Esophagus squamous epithelium (tissue), 4 donors: ENCODE measurements at regions not wholly inside any gene's neighbourhood (a gene's known extent, or its start where the extent isn't known, plus 50 kb on each side); places are given as distances from the start of the nearest gene placed in this dataset.

Source experiments
- POLR2A ChIP-seq, 4 donors: fragments of 450-650 bp; IDR thresholded peaks; one replicate each; pipeline ENCODE4 v1.6.1; 2017; ENCODE audit warnings: antibody characterized with exemption in 4 of 4, mild to moderate bottlenecking in 4 of 4, moderate library complexity in 3 of 4
- TF ChIP-seq, protein P1 (sequence below), 6 experiments: fragments of 450-650 bp in 4 of 6; fragments of 200-600 bp in 2 of 6; sonication (generic) in 2 of 6; IDR thresholded peaks; one replicate each; pipeline ENCODE4 v1.5.1; 2016 to 2019; ENCODE audit warnings: antibody characterized with exemption in 6 of 6, mild to moderate bottlenecking in 4 of 6, moderate library complexity in 4 of 6

DNA sequence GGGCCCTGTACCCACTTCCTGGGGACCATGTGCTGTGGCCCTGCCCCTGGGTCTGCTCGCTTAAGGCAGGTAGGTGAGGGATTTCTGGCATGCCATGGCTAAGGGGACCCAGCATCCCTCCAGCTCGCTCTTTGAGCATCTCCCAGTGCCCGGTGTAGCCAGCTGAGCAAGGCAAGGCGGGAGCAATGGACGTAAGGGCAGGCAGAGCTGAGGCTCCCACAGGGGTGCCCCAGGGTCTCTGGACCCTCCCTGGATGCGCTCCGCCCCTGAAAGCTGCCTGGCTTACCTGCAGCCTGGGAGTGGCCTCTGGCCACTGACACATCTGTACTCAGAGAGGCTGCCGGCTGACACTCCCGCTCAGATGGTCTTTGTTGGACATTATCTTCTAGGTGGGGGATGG, 189.9 kb downstream of the IRF8 start:
- no peak for TF ChIP-seq POLR2A (IDR thresholded peaks at IDR 0.05)
- TF ChIP-seq, protein P1, sequence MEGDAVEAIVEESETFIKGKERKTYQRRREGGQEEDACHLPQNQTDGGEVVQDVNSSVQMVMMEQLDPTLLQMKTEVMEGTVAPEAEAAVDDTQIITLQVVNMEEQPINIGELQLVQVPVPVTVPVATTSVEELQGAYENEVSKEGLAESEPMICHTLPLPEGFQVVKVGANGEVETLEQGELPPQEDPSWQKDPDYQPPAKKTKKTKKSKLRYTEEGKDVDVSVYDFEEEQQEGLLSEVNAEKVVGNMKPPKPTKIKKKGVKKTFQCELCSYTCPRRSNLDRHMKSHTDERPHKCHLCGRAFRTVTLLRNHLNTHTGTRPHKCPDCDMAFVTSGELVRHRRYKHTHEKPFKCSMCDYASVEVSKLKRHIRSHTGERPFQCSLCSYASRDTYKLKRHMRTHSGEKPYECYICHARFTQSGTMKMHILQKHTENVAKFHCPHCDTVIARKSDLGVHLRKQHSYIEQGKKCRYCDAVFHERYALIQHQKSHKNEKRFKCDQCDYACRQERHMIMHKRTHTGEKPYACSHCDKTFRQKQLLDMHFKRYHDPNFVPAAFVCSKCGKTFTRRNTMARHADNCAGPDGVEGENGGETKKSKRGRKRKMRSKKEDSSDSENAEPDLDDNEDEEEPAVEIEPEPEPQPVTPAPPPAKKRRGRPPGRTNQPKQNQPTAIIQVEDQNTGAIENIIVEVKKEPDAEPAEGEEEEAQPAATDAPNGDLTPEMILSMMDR (IDR thresholded peaks at IDR 0.05): no peak
